ENCODE measurements at regions not wholly inside any gene's neighbourhood (a gene's known extent, or its start where the extent isn't known, plus 50 kb on each side); places are given as distances from the start of the nearest gene placed in this dataset.
"Not testable (repeated sequence)": the region's sequence is repeated elsewhere in the genome, so short reads cannot be mapped to it uniquely, and the experiment has no call there.

DNA sequence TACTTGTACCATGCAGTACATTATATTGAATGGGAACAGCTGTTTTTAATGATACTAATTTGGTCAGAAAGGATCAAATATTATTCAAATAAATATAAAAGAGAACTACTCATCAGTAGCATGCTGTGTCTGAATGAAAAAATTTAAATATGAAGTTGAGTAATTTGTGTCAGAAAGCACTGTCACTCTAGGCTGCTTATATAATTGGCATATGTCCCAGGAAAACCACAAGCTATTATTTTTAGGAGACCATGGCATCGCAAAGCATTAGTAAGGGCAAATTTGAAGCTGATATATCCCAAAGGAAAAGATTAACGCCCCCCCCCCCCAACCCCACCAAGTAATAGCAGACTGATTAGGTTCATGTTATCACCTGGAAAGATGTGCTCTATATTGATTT lies 388.5 kb upstream of the SPANXN4 start:
- TF ChIP-seq, protein P1, sequence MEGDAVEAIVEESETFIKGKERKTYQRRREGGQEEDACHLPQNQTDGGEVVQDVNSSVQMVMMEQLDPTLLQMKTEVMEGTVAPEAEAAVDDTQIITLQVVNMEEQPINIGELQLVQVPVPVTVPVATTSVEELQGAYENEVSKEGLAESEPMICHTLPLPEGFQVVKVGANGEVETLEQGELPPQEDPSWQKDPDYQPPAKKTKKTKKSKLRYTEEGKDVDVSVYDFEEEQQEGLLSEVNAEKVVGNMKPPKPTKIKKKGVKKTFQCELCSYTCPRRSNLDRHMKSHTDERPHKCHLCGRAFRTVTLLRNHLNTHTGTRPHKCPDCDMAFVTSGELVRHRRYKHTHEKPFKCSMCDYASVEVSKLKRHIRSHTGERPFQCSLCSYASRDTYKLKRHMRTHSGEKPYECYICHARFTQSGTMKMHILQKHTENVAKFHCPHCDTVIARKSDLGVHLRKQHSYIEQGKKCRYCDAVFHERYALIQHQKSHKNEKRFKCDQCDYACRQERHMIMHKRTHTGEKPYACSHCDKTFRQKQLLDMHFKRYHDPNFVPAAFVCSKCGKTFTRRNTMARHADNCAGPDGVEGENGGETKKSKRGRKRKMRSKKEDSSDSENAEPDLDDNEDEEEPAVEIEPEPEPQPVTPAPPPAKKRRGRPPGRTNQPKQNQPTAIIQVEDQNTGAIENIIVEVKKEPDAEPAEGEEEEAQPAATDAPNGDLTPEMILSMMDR (IDR thresholded peaks at IDR 0.05; ENCODE audit: low read depth, low read length), result no peak
- no peak overlapping the region for H3K4me3 ChIP-seq (ENCODE audit: low read depth, low read length)

DNA sequence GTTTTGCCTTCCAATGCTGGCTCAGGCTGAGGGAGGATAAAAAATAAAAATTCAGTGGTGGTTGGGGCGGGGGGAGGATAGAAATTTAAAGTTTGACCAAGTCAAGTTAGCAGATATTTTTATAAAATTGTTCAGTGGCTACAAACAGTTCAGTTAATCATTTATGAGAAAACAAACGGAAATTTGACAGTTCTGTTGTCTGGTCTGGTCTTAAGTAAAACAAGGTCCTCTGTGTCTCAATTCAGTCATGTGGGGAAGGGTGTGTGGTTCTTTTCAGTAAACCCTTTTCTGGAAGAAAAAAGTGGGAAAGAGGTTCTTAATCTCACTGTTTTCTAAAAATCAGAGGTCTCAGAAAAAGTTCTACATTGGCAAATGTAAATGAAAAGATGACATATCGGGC lies 409.1 kb upstream of the SPANXN4 start:
- TF ChIP-seq, protein P1 (IDR thresholded peaks at IDR 0.05; ENCODE audit: low read depth, low read length), result no peak
- in situ Hi-C loops (cut with HindIII; ENCODE audit: low sequenced_read_pairs), result no loop called here

More for the DNA sequence above, 388.5 kb upstream of the SPANXN4 start:
- no peak for DNase-seq (ENCODE audit: low read depth, low spot score)
- in situ Hi-C loops (cut with HindIII; ENCODE audit: low sequenced_read_pairs), result no loop called here

DNA sequence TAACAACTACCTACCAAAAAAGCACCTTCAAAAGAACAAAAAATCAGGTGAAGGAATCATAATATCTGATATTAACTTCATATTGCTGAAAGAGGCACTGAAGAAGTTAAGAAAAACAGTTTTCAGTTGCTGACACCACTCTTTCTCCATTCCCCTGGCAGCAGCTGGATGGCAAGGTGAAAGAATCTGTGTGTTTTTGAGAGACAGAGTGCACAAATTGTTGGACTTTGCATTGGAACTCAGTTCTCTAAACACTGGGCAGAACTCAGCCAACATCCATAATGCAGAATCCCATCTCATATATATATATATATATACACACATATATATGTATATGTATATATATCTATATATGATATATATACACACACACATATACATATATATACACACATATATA lies 408.3 kb upstream of the MAGEC2 start:
- no peak overlapping the region for H3K4me3 ChIP-seq (ENCODE audit: low read depth, low read length)
- no peak for DNase-seq (ENCODE audit: low read depth, low spot score)
- TF ChIP-seq, protein P1 (IDR thresholded peaks at IDR 0.05; ENCODE audit: low read depth, low read length), result no peak
- in situ Hi-C loops (cut with HindIII; ENCODE audit: low sequenced_read_pairs), result no loop called here

More for the DNA sequence above, 409.1 kb upstream of the SPANXN4 start:
- DNase-seq (ENCODE audit: low read depth, low spot score), result no peak
- H3K4me3 ChIP-seq (ENCODE audit: low read depth, low read length), result no peak overlapping the region

DNA sequence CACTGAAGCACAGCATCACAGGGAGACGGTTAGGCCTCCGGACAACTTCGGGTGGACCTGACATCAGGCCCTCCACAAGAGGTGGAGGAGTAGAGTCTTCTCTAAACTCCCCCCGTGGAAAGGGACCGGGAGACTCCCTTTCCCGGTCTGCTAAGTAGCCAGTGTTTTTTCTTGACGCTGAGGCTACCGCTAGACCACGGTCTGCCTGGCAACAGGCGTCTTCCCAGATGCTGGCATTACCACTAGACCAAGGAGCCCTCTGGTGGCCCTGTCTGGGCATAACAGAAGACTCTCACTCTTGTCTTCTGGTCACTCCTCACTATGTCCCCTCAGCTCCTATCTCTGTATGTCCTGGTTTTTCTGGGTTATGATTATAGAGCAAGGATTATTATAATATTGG lies 401.5 kb upstream of the MAGEC2 start:
- TF ChIP-seq, protein P1 (IDR thresholded peaks at IDR 0.05; ENCODE audit: low read depth, low read length), result peak; percentile 4
- in situ Hi-C loops (cut with HindIII; ENCODE audit: low sequenced_read_pairs); H3K4me3 ChIP-seq (ENCODE audit: low read depth, low read length); DNase-seq (ENCODE audit: low read depth, low spot score): not testable (repeated sequence)

DNA sequence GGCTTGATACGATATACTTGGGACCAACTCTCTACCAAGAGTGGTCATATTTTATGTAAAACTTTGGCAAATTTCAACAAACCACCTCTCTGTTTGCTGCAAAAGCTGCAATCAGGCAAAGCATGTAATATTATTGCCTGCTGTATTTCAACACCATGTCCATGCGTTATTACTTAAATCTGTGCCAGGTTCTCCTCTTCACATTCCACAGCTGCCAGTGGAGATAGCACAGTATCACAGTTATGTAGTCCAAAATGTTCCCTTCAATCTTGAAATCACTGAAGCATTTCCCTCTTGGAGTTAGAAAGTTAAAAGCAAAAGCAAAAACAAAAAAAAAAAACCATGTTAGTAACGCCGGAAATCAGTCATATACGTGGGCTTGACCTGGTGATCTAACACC lies 396.7 kb upstream of the MAGEC2 start:
- H3K4me3 ChIP-seq (ENCODE audit: low read depth, low read length), result no peak overlapping the region
- TF ChIP-seq, protein P1 (IDR thresholded peaks at IDR 0.05; ENCODE audit: low read depth, low read length), result no peak
- in situ Hi-C loops (cut with HindIII; ENCODE audit: low sequenced_read_pairs), result no loop called here
- no peak for DNase-seq (ENCODE audit: low read depth, low spot score)

DNA sequence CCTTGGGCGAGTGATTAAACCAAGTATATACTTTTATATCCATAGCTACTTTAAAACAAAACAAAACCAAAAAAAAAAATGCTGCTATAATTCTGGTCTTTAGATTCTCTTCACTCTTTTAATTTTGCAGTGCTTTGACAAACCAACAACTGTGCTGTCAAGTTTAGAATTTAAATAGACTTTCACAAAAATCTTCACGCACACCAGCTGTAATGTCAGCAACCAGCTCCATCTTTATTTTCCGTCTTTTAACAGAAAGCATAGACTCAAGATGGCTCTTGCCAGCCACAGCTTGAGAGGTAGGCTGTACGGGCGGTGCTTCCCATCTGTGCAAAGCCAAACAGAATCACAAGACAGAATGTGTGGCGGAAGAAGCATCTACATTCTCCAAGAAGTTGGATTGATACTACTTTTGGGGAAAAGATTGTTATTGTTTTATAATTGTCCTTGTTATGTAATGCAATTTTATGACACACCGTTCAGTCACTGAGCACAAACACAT lies 388.3 kb upstream of the MAGEC2 start:
- TF ChIP-seq, protein P1 (IDR thresholded peaks at IDR 0.05; ENCODE audit: low read depth, low read length), result no peak
- no peak for DNase-seq (ENCODE audit: low read depth, low spot score)
- in situ Hi-C loops (cut with HindIII; ENCODE audit: low sequenced_read_pairs), result no loop called here
- no peak overlapping the region for H3K4me3 ChIP-seq (ENCODE audit: low read depth, low read length)

DNA sequence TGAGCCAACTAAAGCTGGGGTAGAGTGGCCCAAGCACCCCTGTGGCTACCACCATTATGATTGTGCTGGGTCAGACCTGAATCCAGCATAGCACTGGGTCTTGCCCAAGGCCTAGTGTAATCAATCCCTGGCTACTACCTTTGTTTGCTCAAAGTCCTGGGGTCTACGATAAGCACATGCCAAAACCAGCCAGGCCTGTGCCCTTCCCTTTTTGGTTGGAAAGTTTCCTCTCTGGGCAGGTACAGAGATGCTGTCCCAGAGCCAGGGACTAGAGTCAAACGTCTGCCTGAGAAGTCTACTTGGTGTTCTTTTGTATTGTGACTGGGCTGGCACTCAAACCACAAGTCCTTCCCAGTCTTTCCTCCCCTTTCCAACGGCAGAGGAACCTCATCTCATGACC lies 371.5 kb upstream of the MAGEC2 start:
- no peak overlapping the region for H3K4me3 ChIP-seq (ENCODE audit: low read depth, low read length)
- no peak for DNase-seq (ENCODE audit: low read depth, low spot score)
- in situ Hi-C loops (cut with HindIII; ENCODE audit: low sequenced_read_pairs), result no loop called here
- TF ChIP-seq, protein P1 (IDR thresholded peaks at IDR 0.05; ENCODE audit: low read depth, low read length), result no peak
